ENCODE measurements at regions not wholly inside any gene's neighbourhood (a gene's known extent, or its start where the extent isn't known, plus 50 kb on each side); places are given as distances from the start of the nearest gene placed in this dataset.

DNA sequence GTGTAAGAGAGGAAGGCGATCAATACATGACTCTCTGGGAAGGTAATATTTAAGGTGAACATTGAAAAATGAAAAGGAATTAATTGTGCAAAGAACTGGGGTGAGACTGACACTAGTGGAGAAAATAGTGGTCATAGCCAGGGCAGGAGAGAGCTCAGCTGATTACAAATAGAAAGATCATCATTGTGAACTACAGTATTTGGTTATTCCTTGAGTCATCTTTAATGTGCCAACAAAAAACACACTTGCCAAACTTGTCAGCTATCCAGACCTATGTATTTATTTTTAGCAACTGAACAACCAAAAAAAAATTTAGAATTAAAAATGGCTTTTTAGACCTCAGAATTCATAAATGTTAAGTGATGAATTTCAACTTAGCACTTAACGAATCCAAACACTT is 749.8 kb upstream of the CDH9 start:
- TF ChIP-seq, protein P1, sequence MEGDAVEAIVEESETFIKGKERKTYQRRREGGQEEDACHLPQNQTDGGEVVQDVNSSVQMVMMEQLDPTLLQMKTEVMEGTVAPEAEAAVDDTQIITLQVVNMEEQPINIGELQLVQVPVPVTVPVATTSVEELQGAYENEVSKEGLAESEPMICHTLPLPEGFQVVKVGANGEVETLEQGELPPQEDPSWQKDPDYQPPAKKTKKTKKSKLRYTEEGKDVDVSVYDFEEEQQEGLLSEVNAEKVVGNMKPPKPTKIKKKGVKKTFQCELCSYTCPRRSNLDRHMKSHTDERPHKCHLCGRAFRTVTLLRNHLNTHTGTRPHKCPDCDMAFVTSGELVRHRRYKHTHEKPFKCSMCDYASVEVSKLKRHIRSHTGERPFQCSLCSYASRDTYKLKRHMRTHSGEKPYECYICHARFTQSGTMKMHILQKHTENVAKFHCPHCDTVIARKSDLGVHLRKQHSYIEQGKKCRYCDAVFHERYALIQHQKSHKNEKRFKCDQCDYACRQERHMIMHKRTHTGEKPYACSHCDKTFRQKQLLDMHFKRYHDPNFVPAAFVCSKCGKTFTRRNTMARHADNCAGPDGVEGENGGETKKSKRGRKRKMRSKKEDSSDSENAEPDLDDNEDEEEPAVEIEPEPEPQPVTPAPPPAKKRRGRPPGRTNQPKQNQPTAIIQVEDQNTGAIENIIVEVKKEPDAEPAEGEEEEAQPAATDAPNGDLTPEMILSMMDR (conservative IDR thresholded peaks at IDR 0.05; ENCODE audit: low read length) = no peak
- no peak for TF ChIP-seq EZH2phosphoT487 (IDR thresholded peaks at IDR 0.05; ENCODE audit: borderline replicate concordance, low read depth, low read length)

Measured in OCI-LY7 (cell line).